Common myeloid progenitor, CD34-positive (primary cell): ENCODE measurements at regions not wholly inside any gene's neighbourhood (a gene's known extent, or its start where the extent isn't known, plus 50 kb on each side); places are given as distances from the start of the nearest gene placed in this dataset.
"Not testable (repeated sequence)": the region's sequence is repeated elsewhere in the genome, so short reads cannot be mapped to it uniquely, and the experiment has no call there.

Experiments
- CTCF ChIA-PET: fragments of 350-600 bp; sonication (Branson Sonifier 250); formaldehyde crosslinking; loops from one replicate; lab custom pipeline; 2021; ENCODE audit warnings: antibody characterized with exemption; lab: Charles Lee
- POLR2A ChIA-PET: fragments of 350-600 bp; sonication (Branson Sonifier 250); formaldehyde crosslinking; loops from one replicate; lab custom pipeline; 2021; ENCODE audit warnings: antibody characterized with exemption; lab: Charles Lee
- DNase-seq, 3 donors: peaks; one replicate each; pipeline versions ENCODE4 v3.0.0 to v3.0.0-alpha.2; 2013
- H3K27ac ChIP-seq, 2 experiments: 1 replicate in 1 of 2; 2 replicates in 1 of 2; pipeline ENCODE4 v1.7.0; 2013; ENCODE audit warnings: inconsistent platforms in 2 of 2, low read length in 2 of 2, mild to moderate bottlenecking in 2 of 2, low read depth in 1 of 2, moderate library complexity in 1 of 2; ENCODE audit not compliant: severe bottlenecking in 2 of 2, insufficient read depth in 1 of 2, poor library complexity in 1 of 2
- H3K27me3 ChIP-seq, 5 experiments: replicated peaks in 2 of 5; 1 replicate in 3 of 5; 2 replicates in 2 of 5; pipeline versions ENCODE4 v1.6.1 to v1.7.0; 2013; ENCODE audit warnings: low read length in 4 of 5, mild to moderate bottlenecking in 2 of 5, moderate library complexity in 2 of 5, inconsistent platforms in 1 of 5; ENCODE audit not compliant: insufficient read depth in 5 of 5, control insufficient read depth in 4 of 5
- H3K36me3 ChIP-seq, 4 experiments: 1 replicate in 2 of 4; 2 replicates in 2 of 4; pipeline versions ENCODE4 v1.6.1 to v1.7.0; 2013; ENCODE audit warnings: low read length in 3 of 4, control low read depth in 1 of 4, mild to moderate bottlenecking in 1 of 4; ENCODE audit not compliant: control insufficient read depth in 4 of 4, insufficient read depth in 4 of 4
- H3K4me1 ChIP-seq, 4 experiments: 1 replicate in 3 of 4; 2 replicates in 1 of 4; pipeline versions ENCODE4 v1.6.1 to v1.7.1; 2013; ENCODE audit warnings: low read length in 3 of 4, mild to moderate bottlenecking in 3 of 4, control low read depth in 1 of 4, inconsistent platforms in 1 of 4, moderate library complexity in 1 of 4; ENCODE audit not compliant: control insufficient read depth in 4 of 4, insufficient read depth in 4 of 4; ENCODE audit errors: control extremely low read depth in 1 of 4
- H3K4me3 ChIP-seq, 7 experiments: 1 replicate in 4 of 7; 2 replicates in 3 of 7; pipeline versions ENCODE4 v1.5.1 to v1.7.0; 2013; ENCODE audit warnings: mild to moderate bottlenecking in 7 of 7, low read length in 6 of 7, moderate library complexity in 6 of 7, inconsistent platforms in 2 of 7, low read depth in 2 of 7, control low read depth in 1 of 7; ENCODE audit not compliant: insufficient read depth in 4 of 7, control insufficient read depth in 1 of 7; ENCODE audit errors: extremely low read depth in 1 of 7
- H3K9me3 ChIP-seq, 5 experiments: 1 replicate in 4 of 5; 2 replicates in 1 of 5; pipeline versions ENCODE4 v1.6.1 to v1.7.1; 2013; ENCODE audit warnings: low read length in 4 of 5, mild to moderate bottlenecking in 2 of 5, inconsistent platforms in 1 of 5, low read depth in 1 of 5, moderate library complexity in 1 of 5; ENCODE audit not compliant: control insufficient read depth in 4 of 5, insufficient read depth in 2 of 5; ENCODE audit errors: control extremely low read depth in 1 of 5
- WGBS: methylation state at CpG from one replicate; pipeline ENCODE4 v1.1.5; 2013; ENCODE audit not compliant: insufficient coverage; 5-methylcytosine and 5-hydroxymethylcytosine counted together

GRCh38 chr1:82136351-82136750 is 335.6 kb downstream of the ADGRL2 start:
- H3K27me3 ChIP-seq, H3K27ac ChIP-seq, DNase-seq, H3K4me3 ChIP-seq, POLR2A ChIA-PET, CTCF ChIA-PET, H3K9me3 ChIP-seq, H3K36me3 ChIP-seq, H3K4me1 ChIP-seq: not testable (repeated sequence)
- 90% methylated on average over 12 of the region's 20 CpGs for WGBS

- H3K4me1 ChIP-seq, result no peaks in the 10 kb centered on the region
- no peaks in the 10 kb centered on the region for H3K27me3 ChIP-seq
- no peaks in the 10 kb centered on the region for H3K9me3 ChIP-seq
- ChIA-PET POLR2A (no interaction called here), CTCF (no interaction called here)
- H3K4me3 ChIP-seq, result no peak overlapping the region
- no CpG with 5 or more reads among the region's 1 CpG for WGBS
- H3K27ac ChIP-seq, result no peak overlapping the region
- no peak for DNase-seq
- H3K36me3 ChIP-seq, result no peaks in the 10 kb centered on the region
These were observed 325.1 kb downstream of the ADGRL2 start for GRCh38 chr1:82125866-82126265.

- H3K9me3 ChIP-seq, result no peaks in the 10 kb centered on the region
- DNase-seq, result no peak
- no peak overlapping the region for H3K27ac ChIP-seq
- CTCF ChIA-PET, result no interaction called here
- H3K36me3 ChIP-seq, result no peaks in the 10 kb centered on the region
- H3K27me3 ChIP-seq, result no peaks in the 10 kb centered on the region
- POLR2A ChIA-PET, result no interaction called here
- no peak overlapping the region for H3K4me3 ChIP-seq
- 100% methylated on average over 3 of the region's 3 CpGs for WGBS
- H3K4me1 ChIP-seq, result no peaks in the 10 kb centered on the region
These were observed 324.4 kb downstream of the ADGRL2 start for GRCh38 chr1:82125119-82125518.

GRCh38 chr1:82121421-82121820 is 320.7 kb downstream of the ADGRL2 start:
- Histone ChIP-seq H3K36me3 (no peaks in the 10 kb centered on the region), H3K27ac (no peak overlapping the region), H3K27me3 (no peaks in the 10 kb centered on the region), H3K9me3 (no peaks in the 10 kb centered on the region), H3K4me3 (no peak overlapping the region), H3K4me1 (no peaks in the 10 kb centered on the region)
- DNase-seq, result no peak
- no CpG with 5 or more reads among the region's 2 CpGs for WGBS
- CTCF ChIA-PET, result no interaction called here
- POLR2A ChIA-PET, result no interaction called here

- Histone ChIP-seq H3K4me1 (no peaks in the 10 kb centered on the region), H3K4me3 (no peak overlapping the region), H3K27me3 (no peaks in the 10 kb centered on the region), H3K36me3 (no peaks in the 10 kb centered on the region), H3K27ac (no peak overlapping the region), H3K9me3 (no peaks in the 10 kb centered on the region)
- ChIA-PET CTCF (no interaction called here), POLR2A (no interaction called here)
- whole genome bisulfite sequencing, result 99% methylated on average over 7 of the region's 7 CpGs
- DNase-seq, result no peak
These were observed 315.4 kb downstream of the ADGRL2 start for GRCh38 chr1:82116105-82116504.

GRCh38 chr1:82114887-82115286 is 314.2 kb downstream of the ADGRL2 start:
- H3K27me3 ChIP-seq, result no peaks in the 10 kb centered on the region
- ChIA-PET POLR2A (no interaction called here), CTCF (no interaction called here)
- no peaks in the 10 kb centered on the region for H3K9me3 ChIP-seq
- DNase-seq, result no peak
- no peaks in the 10 kb centered on the region for H3K4me1 ChIP-seq
- H3K4me3 ChIP-seq, result no peak overlapping the region
- no peaks in the 10 kb centered on the region for H3K36me3 ChIP-seq
- H3K27ac ChIP-seq, result no peak overlapping the region
- no CpG with 5 or more reads among the region's 4 CpGs for whole genome bisulfite sequencing

GRCh38 chr1:82110366-82111254 is 309.9 kb downstream of the ADGRL2 start:
- no peaks in the 10 kb centered on the region for H3K9me3 ChIP-seq
- POLR2A ChIA-PET, result no interaction called here
- no peaks in the 10 kb centered on the region for H3K4me1 ChIP-seq
- H3K4me3 ChIP-seq, result no peak overlapping the region
- CTCF ChIA-PET, result interaction anchor here (1.0 kb wide), 1 partner anchor 13 kb away, joined by 3 read pairs; no protein-coding TSS in a partner anchor
- no CpG with 5 or more reads among the region's 4 CpGs for WGBS
- DNase-seq, result no peak
- no peaks in the 10 kb centered on the region for H3K27me3 ChIP-seq
- H3K27ac ChIP-seq, result no peak overlapping the region
- no peaks in the 10 kb centered on the region for H3K36me3 ChIP-seq
